ENCODE measurements at regions not wholly inside any gene's neighbourhood (a gene's known extent, or its start where the extent isn't known, plus 50 kb on each side); places are given as distances from the start of the nearest gene placed in this dataset.

DNA sequence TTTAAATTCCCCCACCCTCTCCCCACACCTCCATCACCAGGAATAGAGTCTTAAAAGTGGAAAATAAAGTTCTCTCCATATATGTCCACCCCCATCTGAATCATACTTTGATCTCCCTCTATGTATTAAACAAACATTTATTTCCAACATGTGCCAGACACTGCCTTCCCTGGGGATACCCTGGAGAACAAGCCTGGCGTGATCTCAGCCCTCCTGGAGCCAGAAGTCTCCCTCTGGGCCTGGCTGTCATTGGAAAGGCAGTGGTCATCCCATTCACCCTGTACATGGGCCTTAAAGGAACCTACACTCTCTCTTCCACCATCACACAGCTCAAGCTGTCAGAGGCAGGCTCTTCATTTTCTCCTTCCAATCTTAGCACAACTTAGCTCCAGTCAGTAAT, 143.6 kb downstream of the EMP1 start:
- no peak for TF ChIP-seq POLR2A (IDR thresholded peaks at IDR 0.05)
- TF ChIP-seq, protein P1, sequence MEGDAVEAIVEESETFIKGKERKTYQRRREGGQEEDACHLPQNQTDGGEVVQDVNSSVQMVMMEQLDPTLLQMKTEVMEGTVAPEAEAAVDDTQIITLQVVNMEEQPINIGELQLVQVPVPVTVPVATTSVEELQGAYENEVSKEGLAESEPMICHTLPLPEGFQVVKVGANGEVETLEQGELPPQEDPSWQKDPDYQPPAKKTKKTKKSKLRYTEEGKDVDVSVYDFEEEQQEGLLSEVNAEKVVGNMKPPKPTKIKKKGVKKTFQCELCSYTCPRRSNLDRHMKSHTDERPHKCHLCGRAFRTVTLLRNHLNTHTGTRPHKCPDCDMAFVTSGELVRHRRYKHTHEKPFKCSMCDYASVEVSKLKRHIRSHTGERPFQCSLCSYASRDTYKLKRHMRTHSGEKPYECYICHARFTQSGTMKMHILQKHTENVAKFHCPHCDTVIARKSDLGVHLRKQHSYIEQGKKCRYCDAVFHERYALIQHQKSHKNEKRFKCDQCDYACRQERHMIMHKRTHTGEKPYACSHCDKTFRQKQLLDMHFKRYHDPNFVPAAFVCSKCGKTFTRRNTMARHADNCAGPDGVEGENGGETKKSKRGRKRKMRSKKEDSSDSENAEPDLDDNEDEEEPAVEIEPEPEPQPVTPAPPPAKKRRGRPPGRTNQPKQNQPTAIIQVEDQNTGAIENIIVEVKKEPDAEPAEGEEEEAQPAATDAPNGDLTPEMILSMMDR (IDR thresholded peaks at IDR 0.05), result no peak
